AG20443 (cell line): ENCODE measurements at regions not wholly inside any gene's neighbourhood (a gene's known extent, or its start where the extent isn't known, plus 50 kb on each side); places are given as distances from the start of the nearest gene placed in this dataset.
"Not testable (repeated sequence)": the region's sequence is repeated elsewhere in the genome, so short reads cannot be mapped to it uniquely, and the experiment has no call there.

ENCODE experiments used
- DNase-seq: peaks from one replicate; pipeline ENCODE4 v3.0.0; 2012; ENCODE audit warnings: low spot score, mixed read lengths

DNA sequence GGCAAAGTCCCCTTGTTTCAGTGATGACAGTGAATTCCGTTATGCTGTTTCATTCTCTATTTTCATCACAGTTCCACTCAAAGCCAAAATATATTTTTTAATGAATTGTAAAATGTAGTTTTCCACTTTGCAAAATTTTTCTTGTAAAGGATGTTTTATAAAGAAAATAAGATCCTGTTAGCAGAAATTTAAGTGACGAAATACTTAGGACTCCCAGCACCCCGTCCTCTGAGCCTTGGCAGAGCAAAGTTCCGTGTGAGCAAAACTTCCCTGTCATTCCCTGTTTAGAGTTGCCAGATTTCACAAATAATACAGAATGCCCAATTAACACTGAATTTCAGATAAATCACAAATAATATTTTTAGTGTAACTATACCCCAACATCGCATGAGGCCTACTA lies 81.0 kb upstream of the RBPJ start:
- DNase-seq, result peak; percentile 26

DNA sequence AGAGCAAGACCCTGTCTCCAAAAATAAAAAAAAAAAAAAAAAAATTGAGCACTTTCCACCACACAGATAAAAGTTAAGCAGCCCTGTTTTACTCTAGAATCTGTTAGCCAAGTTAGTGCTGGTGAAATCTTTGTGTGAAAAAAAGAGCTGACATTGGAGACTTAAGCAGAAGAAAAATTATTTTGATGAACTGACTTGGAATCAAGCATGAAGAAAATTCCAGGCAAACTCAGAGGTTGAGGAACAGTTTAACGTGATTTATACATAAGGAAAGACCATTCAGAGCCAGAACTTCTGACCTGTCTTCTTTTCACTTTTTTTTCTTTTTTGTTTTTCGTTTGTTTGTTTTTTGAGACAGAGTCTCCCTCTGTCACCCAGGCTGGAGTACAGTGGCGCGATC lies 79.6 kb upstream of the RBPJ start:
- DNase-seq, result no peak

DNA sequence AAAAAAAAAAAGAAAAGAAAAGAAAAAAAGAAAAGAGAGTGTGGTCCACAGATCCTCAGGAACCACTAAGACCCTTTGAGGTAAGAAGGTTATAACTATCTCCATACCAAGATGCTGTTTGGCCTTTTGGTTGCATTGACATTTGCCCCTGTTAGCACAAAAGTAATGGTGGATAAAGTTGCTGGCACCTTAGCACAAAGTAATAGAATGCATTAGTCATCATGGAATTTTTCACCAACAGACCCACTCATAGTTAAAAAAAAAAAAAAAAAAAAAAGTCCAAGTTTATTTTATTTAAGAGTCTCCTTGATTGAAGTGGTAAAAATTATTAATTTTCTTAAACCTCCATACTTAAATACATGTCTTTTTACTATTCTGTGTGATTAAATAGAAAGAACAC lies 78.4 kb upstream of the RBPJ start:
- DNase-seq, result peak; percentile 40

DNA sequence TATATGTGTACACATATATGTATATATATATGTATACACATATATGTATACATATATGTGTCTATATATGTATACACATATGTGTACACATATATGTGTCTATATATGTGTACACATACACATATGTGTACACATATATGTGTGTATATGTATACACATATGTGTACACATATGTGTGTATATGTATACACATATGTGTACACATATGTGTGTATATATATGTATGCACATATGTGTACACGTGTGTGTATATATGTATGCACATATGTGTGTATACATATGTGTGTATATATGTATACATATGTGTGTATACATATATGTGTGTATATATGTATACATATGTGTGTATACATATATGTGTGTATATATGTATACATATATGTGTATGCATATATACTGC lies 76.7 kb upstream of the RBPJ start:
- DNase-seq, result not testable (repeated sequence)

DNA sequence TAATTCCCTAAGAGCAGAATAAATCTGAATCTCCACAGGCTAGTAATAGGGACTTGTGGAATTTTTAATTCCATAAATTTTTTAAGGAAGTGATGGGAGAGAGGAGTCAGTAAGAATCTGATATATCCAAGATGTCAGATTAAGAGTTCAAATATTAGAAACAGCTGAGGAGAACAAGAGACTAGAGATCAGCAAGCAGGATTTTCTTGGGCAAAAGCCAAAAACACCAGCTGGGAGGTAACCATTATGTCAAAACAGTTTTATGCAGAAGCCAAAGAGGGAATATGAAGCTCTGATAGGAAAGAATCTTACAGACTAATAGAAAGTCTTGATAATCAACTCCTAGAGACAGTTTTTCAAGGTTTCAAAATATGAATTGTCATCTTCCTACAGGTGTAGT lies 72.2 kb upstream of the RBPJ start:
- DNase-seq, result no peak

DNA sequence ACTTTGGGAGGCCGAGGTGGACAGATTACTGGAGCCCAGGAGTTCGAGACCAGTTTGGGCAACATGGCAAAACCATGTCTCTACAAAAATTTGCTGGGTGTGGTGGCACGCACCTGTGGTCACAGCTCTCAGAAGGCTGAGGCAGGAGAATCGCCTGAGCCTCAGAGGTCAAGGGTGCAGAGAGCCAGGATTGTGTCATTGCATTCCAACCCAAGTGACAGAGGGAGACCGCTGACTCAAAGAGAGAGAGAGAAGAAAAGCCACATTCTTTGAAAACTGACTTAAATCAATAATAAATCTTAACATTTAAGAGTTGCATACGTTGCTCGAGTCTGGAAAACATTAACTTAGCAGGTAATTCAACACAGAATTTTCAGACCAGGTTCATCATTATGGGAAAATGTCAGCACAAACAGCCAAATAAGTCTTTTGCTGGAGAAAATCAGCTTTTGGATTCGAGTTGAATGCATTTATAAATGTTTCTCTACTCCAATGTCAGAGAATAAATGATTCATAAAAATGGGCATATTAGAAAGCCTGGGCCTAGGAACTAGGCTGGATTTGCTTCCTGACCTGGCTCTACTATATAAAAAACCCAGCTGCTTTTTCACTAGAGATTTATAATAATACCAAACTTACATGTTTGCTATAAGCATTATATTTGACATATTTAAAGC lies 68.3 kb upstream of the RBPJ start:
- DNase-seq, result no peak

DNA sequence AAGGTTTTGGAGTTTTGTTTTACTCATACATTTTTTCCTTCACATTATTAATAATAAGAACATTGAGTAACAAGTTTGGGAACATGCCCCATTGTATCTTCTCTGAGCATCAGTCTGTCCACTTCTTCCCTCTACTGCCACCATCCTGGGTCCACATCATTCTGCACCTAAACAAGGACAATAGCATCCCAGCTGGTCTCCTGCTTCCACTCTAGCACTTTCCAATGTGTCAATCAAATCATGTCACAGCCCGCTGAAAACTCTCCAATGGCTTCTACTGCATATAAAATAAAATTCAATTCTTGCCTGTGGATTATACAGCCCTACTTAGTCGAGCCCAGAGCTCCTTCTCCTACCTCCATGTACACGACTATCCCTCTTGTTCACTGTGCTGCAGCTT lies 66.8 kb upstream of the RBPJ start:
- DNase-seq, result no peak

DNA sequence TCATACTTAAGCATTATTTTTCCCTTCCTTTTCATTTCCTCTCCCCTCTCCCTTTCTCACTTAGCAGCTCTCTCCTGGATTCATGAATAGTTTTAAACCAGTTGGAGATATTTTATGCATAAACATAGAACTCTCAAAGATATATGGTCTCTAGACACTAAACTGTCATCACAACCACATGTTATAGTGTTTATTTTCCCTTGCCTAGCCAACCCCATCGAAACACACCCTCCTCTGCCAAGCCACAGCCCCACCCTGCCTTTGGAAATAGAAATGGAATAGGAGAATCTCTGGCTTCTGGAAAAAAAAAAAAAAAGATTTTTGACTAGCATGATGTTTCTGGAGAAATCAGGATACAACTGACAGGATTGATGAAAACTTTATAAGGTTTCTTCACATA lies 64.8 kb upstream of the RBPJ start:
- DNase-seq, result peak; percentile 69

DNA sequence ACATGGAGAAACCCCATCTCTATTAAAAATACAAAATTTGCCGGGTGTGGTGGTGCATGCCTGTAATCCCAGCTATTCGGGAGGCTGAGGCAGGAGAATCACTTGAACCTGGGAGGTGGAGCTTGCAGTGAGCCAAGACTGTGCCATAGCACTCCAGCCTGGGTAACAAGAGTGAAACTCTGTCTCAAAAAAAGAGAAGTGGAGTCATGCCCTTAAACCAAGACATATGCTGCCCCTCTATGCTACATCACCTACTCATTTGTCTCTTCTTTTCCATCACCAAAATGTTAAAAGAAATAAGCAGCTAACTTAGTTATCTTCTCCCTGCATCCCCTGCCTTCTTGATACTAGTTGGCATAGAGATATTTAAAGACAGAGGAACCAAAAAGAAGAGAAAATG lies 63.4 kb upstream of the RBPJ start:
- DNase-seq, result not testable (repeated sequence)

DNA sequence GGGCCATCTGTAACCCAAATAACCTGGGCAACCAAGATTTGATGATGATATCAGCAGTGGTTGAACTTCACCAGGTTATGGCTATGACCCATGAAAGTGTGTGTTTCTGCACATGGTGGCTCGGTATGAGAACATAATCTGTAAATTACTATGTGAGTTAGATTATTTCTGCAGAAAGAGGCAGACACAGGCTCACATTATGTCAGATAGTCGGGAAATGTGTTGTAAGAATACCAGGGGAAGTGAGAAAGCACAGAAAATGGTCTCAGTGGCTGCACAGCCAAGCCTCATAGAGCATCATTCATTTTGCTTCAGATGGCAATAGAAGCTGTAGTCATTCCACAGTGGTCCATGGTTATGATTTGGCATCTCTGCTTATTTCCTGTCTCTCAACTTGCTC lies 63.0 kb upstream of the RBPJ start:
- DNase-seq, result no peak

DNA sequence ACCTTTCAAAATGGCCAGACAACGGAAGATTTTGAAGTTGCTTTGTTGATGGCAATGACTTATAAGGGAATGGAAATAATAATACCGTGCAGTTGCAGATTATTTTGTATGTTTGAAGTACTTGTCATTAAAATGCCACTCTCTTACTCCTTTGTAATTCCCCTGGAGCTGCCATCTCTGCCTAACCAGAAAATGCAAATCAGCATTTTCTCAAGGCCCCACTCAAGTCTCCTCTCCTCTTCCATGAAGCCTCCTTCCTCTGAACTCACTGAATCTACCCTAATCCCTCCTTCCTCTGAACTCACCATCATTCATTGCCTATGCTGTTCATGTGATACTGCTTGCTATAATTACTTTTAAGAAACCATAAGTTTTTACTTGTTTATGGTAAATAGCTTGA lies 60.2 kb upstream of the RBPJ start:
- no peak for DNase-seq

DNA sequence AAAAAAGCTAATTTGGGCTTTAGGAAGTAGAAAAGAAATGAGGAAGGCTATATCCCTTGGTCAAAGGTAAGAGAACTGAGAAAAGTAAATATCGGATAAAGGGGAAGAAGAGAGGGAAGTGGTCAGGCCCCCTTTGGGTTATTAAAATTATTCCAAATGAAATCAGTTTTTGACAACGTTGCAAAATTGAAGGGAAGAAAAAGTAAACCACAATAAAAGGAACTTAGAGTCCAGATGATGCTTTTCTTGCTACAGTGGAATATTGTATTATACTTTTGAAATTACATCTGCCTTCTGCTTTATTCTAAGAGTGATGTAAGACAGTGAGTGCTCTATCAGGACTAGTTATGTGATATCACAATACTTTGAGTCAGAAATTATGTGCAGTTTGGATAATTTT lies 59.4 kb upstream of the RBPJ start:
- DNase-seq, result no peak

DNA sequence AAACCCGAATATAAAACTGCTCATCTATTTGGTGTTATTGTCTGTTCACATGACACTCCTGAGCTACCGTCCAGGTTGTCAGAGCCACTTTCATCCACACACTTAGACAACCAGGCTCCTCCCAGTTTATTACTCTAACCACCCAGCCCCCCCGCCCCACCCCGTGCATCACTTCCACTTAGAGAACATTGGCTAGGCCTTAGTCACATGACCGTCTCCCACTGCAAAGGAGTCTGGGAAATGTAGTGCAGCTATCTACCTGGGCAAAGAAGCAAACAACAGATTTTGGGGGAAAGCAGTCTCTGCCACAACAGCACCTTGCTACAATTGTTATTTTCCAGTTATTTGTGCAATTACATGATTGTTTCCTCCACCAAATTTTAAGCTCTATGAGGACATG lies 57.6 kb upstream of the RBPJ start:
- no peak for DNase-seq

DNA sequence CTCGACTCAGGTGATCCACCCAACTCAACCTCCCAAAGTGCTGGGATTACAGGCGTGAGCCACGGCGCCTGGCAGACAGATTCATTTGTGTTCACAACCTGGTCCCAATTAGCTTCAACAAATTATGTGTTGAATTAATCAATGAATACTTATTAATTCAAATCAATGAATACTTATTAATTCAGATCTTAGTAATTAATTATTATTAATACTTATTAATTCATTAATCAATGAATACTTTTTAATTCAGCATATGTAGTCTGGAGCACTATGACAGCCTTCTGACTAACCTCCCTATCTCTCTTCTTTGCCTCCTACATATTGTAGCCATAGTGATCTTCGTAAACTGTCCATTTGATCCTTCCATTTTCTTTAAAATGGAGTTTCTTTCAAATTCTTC lies 56.7 kb upstream of the RBPJ start:
- no peak for DNase-seq

DNA sequence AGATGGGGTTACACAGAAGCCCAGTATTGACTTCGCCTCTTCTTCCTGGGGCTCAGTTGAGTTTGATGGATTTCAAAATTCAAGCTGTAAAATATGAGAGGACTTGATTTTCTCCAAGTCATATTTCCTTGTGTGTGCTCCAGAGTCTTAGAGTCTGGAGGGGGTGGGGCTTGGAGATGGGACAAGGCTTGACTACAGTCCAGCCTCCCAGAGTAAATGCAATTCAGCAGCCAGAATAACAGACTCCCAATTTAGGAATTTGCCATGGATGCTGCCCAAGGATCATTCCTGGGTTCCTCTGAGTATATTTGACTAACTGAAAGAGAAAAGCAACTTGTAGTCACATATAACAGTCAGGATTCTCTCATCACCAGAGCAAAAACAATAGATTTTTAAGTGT lies 53.7 kb upstream of the RBPJ start:
- peak; percentile 89 for DNase-seq

DNA sequence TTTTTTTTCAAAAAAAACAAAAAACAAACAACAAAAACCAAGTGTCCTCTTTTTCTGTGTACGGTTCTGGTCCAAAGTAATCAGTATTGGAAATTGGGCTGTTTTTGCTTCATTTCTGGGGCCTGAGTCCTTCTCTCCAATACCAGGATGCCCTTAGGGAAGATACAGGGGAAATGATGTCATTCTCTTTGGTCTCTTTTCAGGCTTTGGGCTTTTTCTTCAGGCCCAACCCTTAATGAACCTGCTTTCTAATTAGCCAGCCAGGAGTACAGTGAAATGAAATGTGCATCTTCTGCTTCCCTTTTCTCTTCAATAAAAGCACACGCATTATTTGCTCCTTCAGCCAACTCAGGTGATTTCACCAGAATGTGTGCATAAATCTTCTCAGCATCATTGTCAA lies 52.6 kb upstream of the RBPJ start:
- DNase-seq, result no peak

DNA sequence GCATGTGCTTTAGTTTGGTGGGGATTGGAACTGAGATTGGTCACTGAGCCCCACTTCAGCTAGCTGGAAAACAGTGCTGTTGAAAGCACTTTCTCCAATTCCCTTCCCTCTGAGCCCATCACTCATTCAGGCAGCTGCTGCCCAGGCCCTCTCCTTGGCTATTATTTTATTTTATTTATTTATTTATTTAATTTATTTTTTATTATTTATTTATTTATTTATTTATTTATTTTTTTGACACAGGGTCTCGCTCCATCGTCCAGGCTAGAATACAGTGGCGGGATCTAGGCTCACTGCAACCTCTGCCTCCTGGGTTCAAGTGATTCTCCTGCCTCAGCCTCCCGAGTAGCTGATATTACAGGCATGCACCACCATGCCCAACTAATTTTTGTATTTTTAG lies 51.8 kb upstream of the RBPJ start:
- no peak for DNase-seq
